Frontal cortex (tissue), 3 donors: ENCODE measurements at regions not wholly inside any gene's neighbourhood (a gene's known extent, or its start where the extent isn't known, plus 50 kb on each side); places are given as distances from the start of the nearest gene placed in this dataset.

ENCODE experiments used
- DNase-seq, 2 donors: peaks; one replicate each; pipeline ENCODE4 v3.0.0; 2012; ENCODE audit warnings: low spot score in 2 of 2
- FAIRE-seq: peaks from 2 replicates; lab custom pipeline; 2012; peaks lifted over from hg19 to GRCh38; lab: Jason Lieb, UNC
- donor health status: control.
- donor health status: control.
- donor health status: control.

- FAIRE-seq (no peak), DNase-seq (no peak)
Observed at GRCh38 chr22:49149721-49150608, 677.7 kb downstream of the BRD1 start.

DNA sequence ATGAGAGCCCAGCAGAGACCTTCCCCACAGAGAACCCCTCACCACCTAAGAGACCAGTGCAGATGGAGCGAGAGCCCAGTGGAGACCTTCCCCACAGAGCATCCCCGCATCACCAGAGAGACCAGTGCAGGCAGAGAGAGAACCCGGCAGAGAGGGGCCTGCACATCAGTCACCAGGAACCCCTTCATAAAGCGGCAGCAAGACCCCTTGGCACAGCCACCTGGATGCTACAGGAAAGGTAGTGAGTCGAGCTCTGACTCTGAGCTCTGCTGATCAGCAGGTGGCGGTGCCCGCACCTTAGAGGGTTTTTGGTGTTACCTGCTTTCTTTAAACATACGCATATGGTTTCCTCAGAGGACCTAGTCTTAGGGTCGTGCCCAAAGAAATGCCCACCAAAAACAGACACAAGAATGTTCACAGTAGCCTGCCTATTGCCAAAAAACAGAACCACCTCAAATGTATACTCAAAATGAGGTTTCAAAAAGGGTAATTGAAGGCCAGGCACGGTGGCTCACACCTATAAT is 678.7 kb downstream of the BRD1 start:
- DNase-seq (no peak), FAIRE-seq (no peak)

DNA sequence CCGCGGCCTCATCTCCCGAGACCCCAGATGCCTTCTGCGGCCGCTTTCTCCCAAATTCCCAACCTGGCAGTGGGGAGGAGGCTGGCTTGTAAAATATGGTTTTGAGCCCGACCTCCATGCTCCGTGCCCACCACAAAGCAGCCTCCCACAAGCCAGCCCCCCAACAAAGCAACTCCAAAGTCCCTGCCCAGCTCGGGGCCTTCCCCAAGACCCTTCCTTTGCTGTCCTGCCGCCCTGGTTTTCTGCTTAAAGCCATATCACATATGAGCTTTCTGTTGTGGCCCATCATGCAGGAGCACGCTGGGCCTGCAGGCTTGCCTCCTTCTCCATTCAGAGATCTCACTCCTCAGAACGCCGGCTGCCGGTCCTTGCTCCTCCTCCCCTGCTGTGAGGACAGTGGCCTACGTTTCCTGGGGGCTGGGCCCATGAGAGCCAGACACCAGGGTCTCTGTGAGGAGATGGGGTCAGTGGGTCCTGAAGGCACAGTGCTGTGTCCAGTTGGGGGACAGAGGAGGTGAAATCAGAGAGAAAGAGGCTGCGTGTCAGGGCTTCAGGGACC is 680.0 kb downstream of the BRD1 start:
- no peak for FAIRE-seq
- DNase-seq = no peak

- DNase-seq = no peak
- no peak for FAIRE-seq
Observed at GRCh38 chr22:49147171-49147570, 680.5 kb downstream of the BRD1 start.

DNA sequence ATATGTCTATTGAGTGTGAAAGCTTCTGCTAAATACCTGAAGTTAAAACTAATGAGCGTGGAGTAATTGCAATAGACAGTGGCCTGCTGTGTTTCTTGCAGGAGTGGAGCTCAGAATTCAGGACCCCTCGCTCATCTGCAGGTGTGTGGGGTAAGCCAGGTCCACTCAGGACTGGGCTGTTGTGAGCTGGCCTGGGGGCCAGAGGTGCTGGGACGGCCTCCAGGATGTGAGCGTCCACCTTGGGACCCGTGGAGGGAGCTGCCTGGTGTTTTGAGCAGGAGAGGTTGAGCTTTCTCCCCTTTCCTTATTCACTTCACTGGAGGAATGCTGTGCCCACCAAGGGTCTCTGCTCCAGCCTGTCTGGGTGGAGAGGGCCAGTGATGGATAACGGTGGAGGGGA is 681.2 kb downstream of the BRD1 start:
- FAIRE-seq (no peak), DNase-seq (no peak)

GRCh38 chr22:49143812-49144211 is 683.9 kb downstream of the BRD1 start:
- FAIRE-seq = no peak

DNA sequence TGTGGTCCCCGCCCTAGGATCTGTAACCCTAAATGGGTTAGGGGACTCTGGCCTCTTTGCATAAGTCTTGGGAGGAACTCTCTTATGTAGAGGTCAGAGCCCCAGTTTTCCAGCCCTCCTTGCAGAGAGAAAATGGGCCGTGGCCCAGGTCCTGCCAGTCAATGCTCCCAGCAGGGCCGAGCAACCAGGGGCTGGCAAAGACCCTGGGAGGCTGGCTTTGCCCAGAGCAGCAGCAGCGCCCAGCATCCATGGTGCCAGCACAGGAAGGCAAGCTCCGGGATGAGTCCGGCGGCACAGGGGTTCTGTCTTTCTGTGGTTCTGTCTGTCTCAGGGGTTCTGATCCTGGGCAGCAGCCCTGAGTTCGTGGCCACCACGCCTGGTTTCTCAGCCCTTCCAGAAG is 684.8 kb downstream of the BRD1 start:
- DNase-seq (no peak), FAIRE-seq (no peak)

More at GRCh38 chr22:49143812-49144211, 683.9 kb downstream of the BRD1 start:
- no peak for DNase-seq

GRCh38 chr22:49142296-49142695 is 685.4 kb downstream of the BRD1 start:
- FAIRE-seq (no peak), DNase-seq (no peak)

DNA sequence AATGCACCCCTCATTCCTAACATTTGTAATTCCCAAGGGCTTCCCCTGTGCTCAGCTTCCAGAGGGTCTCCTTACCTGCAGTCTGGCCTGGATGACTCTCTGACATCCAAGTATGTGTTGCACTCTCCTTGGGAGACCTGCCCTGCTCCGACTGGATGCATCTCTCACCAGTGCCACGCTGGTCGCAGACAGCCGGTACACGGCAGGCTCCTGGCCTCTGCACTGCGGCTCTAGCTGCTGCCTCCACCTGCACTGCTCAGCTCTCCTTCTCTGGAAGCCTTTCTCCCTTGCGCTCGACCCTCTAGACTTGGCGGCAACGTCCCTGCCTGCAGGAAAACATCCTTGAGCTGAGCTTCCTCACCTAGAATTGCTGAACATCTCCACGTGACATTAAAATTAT is 685.9 kb downstream of the BRD1 start:
- FAIRE-seq (no peak), DNase-seq (no peak)

GRCh38 chr22:49140911-49141665 is 686.6 kb downstream of the BRD1 start:
- DNase-seq (no peak), FAIRE-seq (no peak)

- FAIRE-seq = no peak
- no peak for DNase-seq
Observed at GRCh38 chr22:49139492-49140151, 688.1 kb downstream of the BRD1 start.

- DNase-seq = no peak
- FAIRE-seq = no peak
Observed at GRCh38 chr22:49138250-49138790, 689.4 kb downstream of the BRD1 start.

GRCh38 chr22:49137206-49137840 is 690.4 kb downstream of the BRD1 start:
- DNase-seq = no peak
- FAIRE-seq = no peak

GRCh38 chr22:49136816-49137180 is 690.9 kb downstream of the BRD1 start:
- DNase-seq (no peak), FAIRE-seq (no peak)

GRCh38 chr22:49136041-49136815 is 691.4 kb downstream of the BRD1 start:
- DNase-seq (no peak), FAIRE-seq (no peak)

DNA sequence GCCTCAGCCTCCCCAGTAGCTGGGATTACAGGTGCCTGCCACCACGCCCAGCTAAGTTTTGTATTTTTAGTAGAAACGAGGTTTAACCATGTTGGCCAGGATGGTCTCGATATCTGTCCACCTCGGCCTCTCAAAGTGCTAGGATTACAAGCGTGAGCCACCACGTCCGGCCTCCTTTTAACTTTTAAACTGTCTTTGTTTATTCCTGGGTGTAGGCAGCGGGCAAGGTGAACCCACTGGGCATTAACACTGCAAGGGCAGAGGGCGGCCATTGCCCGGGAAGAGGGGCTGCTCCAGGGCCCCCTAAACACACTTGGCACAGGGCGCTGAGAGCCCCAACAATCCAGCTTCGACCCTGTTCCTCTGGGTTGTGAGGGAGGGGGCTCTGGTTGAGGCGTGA is 693.6 kb downstream of the BRD1 start:
- DNase-seq (no peak), FAIRE-seq (no peak)

- no peak for FAIRE-seq
- DNase-seq = no peak
Observed at GRCh38 chr22:49133541-49133940, 694.1 kb downstream of the BRD1 start.

DNA sequence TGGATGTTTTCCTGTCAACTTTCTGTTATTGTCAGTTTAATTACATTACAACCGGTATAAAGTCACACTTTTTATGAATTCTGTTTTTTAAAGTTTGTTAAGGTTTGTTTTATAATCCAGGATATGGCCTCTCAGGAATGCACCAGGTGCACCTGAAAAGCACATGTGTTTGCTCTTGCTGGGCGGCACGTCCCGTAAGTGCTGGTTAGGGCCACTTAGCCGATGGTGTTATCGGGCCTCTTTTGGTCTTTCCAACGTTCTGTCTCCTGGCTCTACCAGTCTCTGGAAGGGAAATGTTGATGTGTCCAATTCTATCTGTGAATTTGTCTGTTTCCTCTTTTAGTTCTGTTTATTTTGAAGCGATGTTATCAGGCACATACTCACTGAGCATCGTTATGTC is 695.7 kb downstream of the BRD1 start:
- no peak for DNase-seq
- no peak for FAIRE-seq

GRCh38 chr22:49129736-49130135 is 697.9 kb downstream of the BRD1 start:
- DNase-seq (no peak), FAIRE-seq (no peak)
